Body of pancreas (tissue), 4 donors: ENCODE measurements at regions not wholly inside any gene's neighbourhood (a gene's known extent, or its start where the extent isn't known, plus 50 kb on each side); places are given as distances from the start of the nearest gene placed in this dataset.

ENCODE experiments used
- CTCF ChIP-seq, 7 experiments: fragments of 450-650 bp in 4 of 7; fragments of 200-600 bp in 3 of 7; sonication (generic) in 3 of 7; IDR thresholded peaks; one replicate each; pipeline ENCODE4 v1.5.1; 2016 to 2019; ENCODE audit warnings: antibody characterized with exemption in 7 of 7
- POLR2A ChIP-seq, 3 donors: fragments of 450-650 bp; IDR thresholded peaks; one replicate each; pipeline ENCODE4 v1.6.1; 2016; ENCODE audit warnings: antibody characterized with exemption in 3 of 3, mild to moderate bottlenecking in 2 of 3

GRCh38 chrX:63581906-63582305 lies 203.1 kb downstream of the ARHGEF9 start:
- no peak for TF ChIP-seq POLR2A (IDR thresholded peaks at IDR 0.05)
- TF ChIP-seq CTCF (IDR thresholded peaks at IDR 0.05): no peak
